ENCODE measurements at regions not wholly inside any gene's neighbourhood (a gene's known extent, or its start where the extent isn't known, plus 50 kb on each side); places are given as distances from the start of the nearest gene placed in this dataset.

DNA sequence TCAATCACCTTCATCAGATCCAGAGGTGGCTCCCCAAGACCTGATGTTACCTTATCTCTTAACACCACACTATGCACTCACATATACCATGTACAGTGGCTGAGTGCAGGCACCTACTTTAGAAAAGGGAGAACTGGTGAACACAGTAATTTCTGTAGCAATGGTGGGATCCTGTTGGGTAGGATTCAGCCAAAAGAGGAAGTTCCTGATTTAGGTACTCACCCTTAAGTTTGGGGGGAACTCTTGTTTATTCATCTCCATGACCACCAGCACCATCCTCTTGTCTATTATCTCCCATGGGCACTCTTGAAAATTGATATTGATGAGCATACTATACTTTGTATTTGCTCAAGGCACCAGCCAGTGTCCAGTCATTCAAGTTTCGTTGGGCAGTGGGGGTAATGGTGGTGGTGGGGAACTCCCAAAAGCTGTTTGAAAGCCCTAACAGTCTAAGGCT lies 324.4 kb downstream of the LMO7 start:
- TF ChIP-seq, protein P1, sequence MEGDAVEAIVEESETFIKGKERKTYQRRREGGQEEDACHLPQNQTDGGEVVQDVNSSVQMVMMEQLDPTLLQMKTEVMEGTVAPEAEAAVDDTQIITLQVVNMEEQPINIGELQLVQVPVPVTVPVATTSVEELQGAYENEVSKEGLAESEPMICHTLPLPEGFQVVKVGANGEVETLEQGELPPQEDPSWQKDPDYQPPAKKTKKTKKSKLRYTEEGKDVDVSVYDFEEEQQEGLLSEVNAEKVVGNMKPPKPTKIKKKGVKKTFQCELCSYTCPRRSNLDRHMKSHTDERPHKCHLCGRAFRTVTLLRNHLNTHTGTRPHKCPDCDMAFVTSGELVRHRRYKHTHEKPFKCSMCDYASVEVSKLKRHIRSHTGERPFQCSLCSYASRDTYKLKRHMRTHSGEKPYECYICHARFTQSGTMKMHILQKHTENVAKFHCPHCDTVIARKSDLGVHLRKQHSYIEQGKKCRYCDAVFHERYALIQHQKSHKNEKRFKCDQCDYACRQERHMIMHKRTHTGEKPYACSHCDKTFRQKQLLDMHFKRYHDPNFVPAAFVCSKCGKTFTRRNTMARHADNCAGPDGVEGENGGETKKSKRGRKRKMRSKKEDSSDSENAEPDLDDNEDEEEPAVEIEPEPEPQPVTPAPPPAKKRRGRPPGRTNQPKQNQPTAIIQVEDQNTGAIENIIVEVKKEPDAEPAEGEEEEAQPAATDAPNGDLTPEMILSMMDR (IDR thresholded peaks at IDR 0.05; ENCODE audit: extremely low read depth in 1 of 2, insufficient read depth in 1 of 2, low read depth in 1 of 2, low read length in 2 of 2), result no peak
- no peak for TF ChIP-seq POLR2AphosphoS5 (IDR thresholded peaks at IDR 0.05; ENCODE audit: insufficient read depth, low read depth, low read length)
- TF ChIP-seq POLR2A (IDR thresholded peaks at IDR 0.05; ENCODE audit: low read depth, low read length), result no peak
- no peak for TF ChIP-seq EZH2 (IDR thresholded peaks at IDR 0.05; ENCODE audit: borderline replicate concordance, low read depth, low read length, severe bottlenecking)
- TF ChIP-seq JUN (IDR thresholded peaks at IDR 0.05; ENCODE audit: borderline replicate concordance, insufficient read depth, insufficient read length, low read depth), result no peak
- TF ChIP-seq, protein P2, sequence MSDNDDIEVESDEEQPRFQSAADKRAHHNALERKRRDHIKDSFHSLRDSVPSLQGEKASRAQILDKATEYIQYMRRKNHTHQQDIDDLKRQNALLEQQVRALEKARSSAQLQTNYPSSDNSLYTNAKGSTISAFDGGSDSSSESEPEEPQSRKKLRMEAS (IDR thresholded peaks at IDR 0.05; ENCODE audit: insufficient read depth, insufficient read length), result no peak
- TF ChIP-seq GATA2 (IDR thresholded peaks at IDR 0.05; ENCODE audit: insufficient read depth, insufficient read length, low read depth, low read length), result no peak
- no peak for TF ChIP-seq FOS (IDR thresholded peaks at IDR 0.05; ENCODE audit: borderline replicate concordance, insufficient read depth, low read length)
- TF ChIP-seq MYC (IDR thresholded peaks at IDR 0.05; ENCODE audit: low read depth, low read length), result no peak

All from endothelial cell of umbilical vein (primary cell).